HAP-1 (cell line): ENCODE measurements at regions not wholly inside any gene's neighbourhood (a gene's known extent, or its start where the extent isn't known, plus 50 kb on each side); places are given as distances from the start of the nearest gene placed in this dataset.
"Not testable (repeated sequence)": the region's sequence is repeated elsewhere in the genome, so short reads cannot be mapped to it uniquely, and the experiment has no call there.

Experiments
- DNase-seq, 2 experiments: peaks; one replicate each; pipeline ENCODE4 v3.0.0-alpha.2; 2016 to 2020; ENCODE audit warnings: low spot score in 2 of 2
- H3K27me3 ChIP-seq: fragments of 250-450 bp; sonication (Bioruptor Pico); 2 replicates; pipeline ENCODE4 v1.5.1; 2020; ENCODE audit warnings: low read depth, mild to moderate bottlenecking, moderate library complexity
- H3K36me3 ChIP-seq: fragments of 250-450 bp; sonication (Bioruptor Pico); replicated peaks from 2 replicates; pipeline ENCODE4 v1.5.1; 2020; ENCODE audit warnings: mild to moderate bottlenecking
- H3K4me1 ChIP-seq: fragments of 250-450 bp; sonication (Bioruptor Pico); 2 replicates; pipeline ENCODE4 v1.5.1; 2020; ENCODE audit warnings: mild to moderate bottlenecking
- H3K4me3 ChIP-seq: fragments of 250-450 bp; sonication (Bioruptor Pico); 2 replicates; pipeline ENCODE4 v1.5.1; 2020; ENCODE audit warnings: mild to moderate bottlenecking, moderate library complexity
- H3K9me3 ChIP-seq: fragments of 250-450 bp; sonication (Bioruptor Pico); 2 replicates; pipeline ENCODE4 v1.5.1; 2020; ENCODE audit warnings: mild to moderate bottlenecking, moderate library complexity
- in situ Hi-C: fragments of 300-500 bp; cut with MboI; formaldehyde crosslinking; loops from 3 replicates; pipeline ENCODE4 v1.14.3; 2020; ENCODE audit warnings: low sequenced_read_pairs, inconsistent platforms, mixed read lengths

- DNase-seq, H3K36me3 ChIP-seq, H3K27me3 ChIP-seq, H3K4me1 ChIP-seq, H3K9me3 ChIP-seq, H3K4me3 ChIP-seq, in situ Hi-C loops: not testable (repeated sequence)
These were observed 196.1 kb upstream of the ANXA10 start for GRCh38 chr4:167896260-167896659.

- H3K36me3 ChIP-seq, result no peaks in the 10 kb centered on the region
- H3K9me3 ChIP-seq, result no peaks in the 10 kb centered on the region
- no peaks in the 10 kb centered on the region for H3K4me1 ChIP-seq
- H3K27me3 ChIP-seq, result no peaks in the 10 kb centered on the region
- H3K4me3 ChIP-seq, result no peak overlapping the region
- in situ Hi-C loops, result no loop called here
- peak; percentile 23 to 59 for DNase-seq
These were observed 195.2 kb upstream of the ANXA10 start for GRCh38 chr4:167897116-167897515.

GRCh38 chr4:167903291-167903721 is 189.0 kb upstream of the ANXA10 start:
- no peak for DNase-seq
- no peaks in the 10 kb centered on the region for H3K4me1 ChIP-seq
- no peaks in the 10 kb centered on the region for H3K36me3 ChIP-seq
- in situ Hi-C loops, result no loop called here
- no peak overlapping the region for H3K4me3 ChIP-seq
- H3K27me3 ChIP-seq, result no peaks in the 10 kb centered on the region
- H3K9me3 ChIP-seq, result no peaks in the 10 kb centered on the region

GRCh38 chr4:167906851-167907250 is 185.5 kb upstream of the ANXA10 start:
- Histone ChIP-seq H3K36me3 (no peaks in the 10 kb centered on the region), H3K27me3 (no peaks in the 10 kb centered on the region), H3K9me3 (no peaks in the 10 kb centered on the region), H3K4me3 (no peak overlapping the region), H3K4me1 (no peaks in the 10 kb centered on the region)
- in situ Hi-C loops, result no loop called here
- no peak for DNase-seq

GRCh38 chr4:167908816-167909215 is 183.5 kb upstream of the ANXA10 start:
- H3K9me3 ChIP-seq, result no peaks in the 10 kb centered on the region
- no peaks in the 10 kb centered on the region for H3K36me3 ChIP-seq
- in situ Hi-C loops, result no loop called here
- no peaks in the 10 kb centered on the region for H3K4me1 ChIP-seq
- no peaks in the 10 kb centered on the region for H3K27me3 ChIP-seq
- no peak overlapping the region for H3K4me3 ChIP-seq
- DNase-seq, result no peak

- H3K4me3 ChIP-seq, DNase-seq, H3K27me3 ChIP-seq, in situ Hi-C loops, H3K36me3 ChIP-seq, H3K9me3 ChIP-seq, H3K4me1 ChIP-seq: not testable (repeated sequence)
These were observed 179.8 kb upstream of the ANXA10 start for GRCh38 chr4:167912535-167912934.

GRCh38 chr4:167918077-167918476 is 174.3 kb upstream of the ANXA10 start:
- in situ Hi-C loops, result no loop called here
- Histone ChIP-seq H3K9me3 (no peaks in the 10 kb centered on the region), H3K4me1 (no peaks in the 10 kb centered on the region), H3K36me3 (no peaks in the 10 kb centered on the region), H3K4me3 (no peak overlapping the region), H3K27me3 (no peaks in the 10 kb centered on the region)
- DNase-seq, result no peak

- in situ Hi-C loops, result no loop called here
- peak in 1 of 2 experiments; percentile 10 for DNase-seq
These were observed 162.2 kb upstream of the ANXA10 start for GRCh38 chr4:167930166-167930565.

GRCh38 chr4:167934216-167934615 is 158.1 kb upstream of the ANXA10 start:
- DNase-seq, result no peak
- H3K27me3 ChIP-seq, result no peaks in the 10 kb centered on the region
- H3K4me1 ChIP-seq, result no peaks in the 10 kb centered on the region
- H3K9me3 ChIP-seq, result no peaks in the 10 kb centered on the region
- in situ Hi-C loops, result no loop called here
- H3K36me3 ChIP-seq, result no peaks in the 10 kb centered on the region
- H3K4me3 ChIP-seq, result no peak overlapping the region

More at GRCh38 chr4:167930166-167930565, 162.2 kb upstream of the ANXA10 start:
- H3K9me3 ChIP-seq, result no peaks in the 10 kb centered on the region
- no peaks in the 10 kb centered on the region for H3K4me1 ChIP-seq
- no peaks in the 10 kb centered on the region for H3K36me3 ChIP-seq
- H3K4me3 ChIP-seq, result no peak overlapping the region
- no peaks in the 10 kb centered on the region for H3K27me3 ChIP-seq

GRCh38 chr4:167939863-167940616 is 152.3 kb upstream of the ANXA10 start:
- H3K36me3 ChIP-seq, result no peaks in the 10 kb centered on the region
- in situ Hi-C loops, result no loop called here
- H3K4me3 ChIP-seq, result no peak overlapping the region
- no peaks in the 10 kb centered on the region for H3K27me3 ChIP-seq
- DNase-seq, result no peak
- H3K4me1 ChIP-seq, result no peaks in the 10 kb centered on the region
- H3K9me3 ChIP-seq, result no peaks in the 10 kb centered on the region

GRCh38 chr4:167943872-167944505 is 148.3 kb upstream of the ANXA10 start:
- no peaks in the 10 kb centered on the region for H3K4me1 ChIP-seq
- H3K9me3 ChIP-seq, result no peaks in the 10 kb centered on the region
- no peak overlapping the region for H3K4me3 ChIP-seq
- in situ Hi-C loops, result no loop called here
- no peak for DNase-seq
- H3K36me3 ChIP-seq, result no peaks in the 10 kb centered on the region
- H3K27me3 ChIP-seq, result no peaks in the 10 kb centered on the region

GRCh38 chr4:167944721-167945120 is 147.6 kb upstream of the ANXA10 start:
- Histone ChIP-seq H3K4me3 (no peak overlapping the region), H3K36me3 (no peaks in the 10 kb centered on the region), H3K27me3 (no peaks in the 10 kb centered on the region), H3K4me1 (no peaks in the 10 kb centered on the region), H3K9me3 (no peaks in the 10 kb centered on the region)
- DNase-seq, result no peak
- in situ Hi-C loops, result no loop called here

GRCh38 chr4:167955006-167955405 is 137.3 kb upstream of the ANXA10 start:
- Histone ChIP-seq H3K4me1 (no peaks in the 10 kb centered on the region), H3K9me3 (no peaks in the 10 kb centered on the region), H3K27me3 (no peaks in the 10 kb centered on the region), H3K36me3 (no peaks in the 10 kb centered on the region), H3K4me3 (no peak overlapping the region)
- in situ Hi-C loops, result no loop called here
- DNase-seq, result no peak

GRCh38 chr4:167956676-167957075 is 135.7 kb upstream of the ANXA10 start:
- H3K4me1 ChIP-seq, result no peaks in the 10 kb centered on the region
- H3K9me3 ChIP-seq, result no peaks in the 10 kb centered on the region
- in situ Hi-C loops, result no loop called here
- H3K36me3 ChIP-seq, result no peaks in the 10 kb centered on the region
- H3K27me3 ChIP-seq, result no peaks in the 10 kb centered on the region
- no peak for DNase-seq
- no peak overlapping the region for H3K4me3 ChIP-seq
